SK-N-SH treated with all-trans-retinoic acid at 6 μM for 48 hours (cell line): ENCODE measurements at regions not wholly inside any gene's neighbourhood (a gene's known extent, or its start where the extent isn't known, plus 50 kb on each side); places are given as distances from the start of the nearest gene placed in this dataset.

Source experiments
- ATAC-seq: fragments of 200-7000 bp; cut with Tn5 transposase; 3 replicates; pipeline ENCODE4 v1.9.1; 2020; ENCODE audit warnings: mild to moderate bottlenecking, moderate library complexity
- ARNTL ChIP-seq: fragments of 450-650 bp; formaldehyde crosslinking; IDR thresholded peaks from 2 replicates; pipeline ENCODE4 v1.5.0; 2020; ENCODE audit warnings: low read depth, mild to moderate bottlenecking, moderate library complexity, borderline replicate concordance
- BACH2 ChIP-seq: fragments of 250-450 bp; sonication (Bioruptor Pico); IDR thresholded peaks from 2 replicates; pipeline ENCODE4 v1.9.0; 2021; ENCODE audit warnings: mild to moderate bottlenecking, borderline replicate concordance
- CREB5 ChIP-seq: fragments of 250-450 bp; sonication (Bioruptor Pico); IDR thresholded peaks from 2 replicates; pipeline ENCODE4 v1.5.1; 2020; ENCODE audit warnings: low read depth, mild to moderate bottlenecking, moderate library complexity
- CSDC2 ChIP-seq: fragments of 250-450 bp; sonication (Bioruptor Pico); IDR thresholded peaks from 2 replicates; pipeline ENCODE4 v1.5.0; 2020; ENCODE audit warnings: mild to moderate bottlenecking, moderate library complexity
- CSRNP3 ChIP-seq: fragments of 250-450 bp; sonication (Bioruptor Pico); IDR thresholded peaks from 2 replicates; pipeline ENCODE4 v1.5.1; 2021; ENCODE audit warnings: mild to moderate bottlenecking, moderate library complexity
- ESRRG ChIP-seq: fragments of 250-450 bp; sonication (Bioruptor Pico); IDR thresholded peaks from 2 replicates; pipeline ENCODE4 v1.6.1; 2021; ENCODE audit warnings: mild to moderate bottlenecking
- ISL1 ChIP-seq: fragments of 250-450 bp; sonication (Bioruptor Pico); IDR thresholded peaks from 2 replicates; pipeline ENCODE4 v2.1.2; 2022; ENCODE audit warnings: mild to moderate bottlenecking, moderate library complexity
- OSR1 ChIP-seq: fragments of 250-450 bp; sonication (Bioruptor Pico); IDR thresholded peaks from 2 replicates; pipeline ENCODE4 v1.8.0; 2022; ENCODE audit warnings: moderate library complexity, mild to moderate bottlenecking, inconsistent platforms
- PATZ1 ChIP-seq: fragments of 250-450 bp; sonication (Bioruptor Pico); IDR thresholded peaks from 2 replicates; pipeline ENCODE4 v1.8.0; 2020; ENCODE audit warnings: mild to moderate bottlenecking, moderate library complexity, borderline replicate concordance
- PPARA ChIP-seq: fragments of 250-450 bp; sonication (Bioruptor Pico); IDR thresholded peaks from 2 replicates; pipeline ENCODE4 v1.5.0; 2020; ENCODE audit warnings: mild to moderate bottlenecking, borderline replicate concordance
- RARB ChIP-seq: fragments of 250-450 bp; sonication (Bioruptor Pico); IDR thresholded peaks from 2 replicates; pipeline ENCODE4 v1.8.0; 2021; ENCODE audit warnings: mild to moderate bottlenecking, moderate library complexity
- SNAI2 ChIP-seq: fragments of 250-450 bp; sonication (Bioruptor Pico); IDR thresholded peaks from 2 replicates; pipeline ENCODE4 v1.5.0; 2020; ENCODE audit warnings: mild to moderate bottlenecking, moderate library complexity
- TCF4 ChIP-seq: fragments of 250-450 bp; sonication (Bioruptor Pico); IDR thresholded peaks from 2 replicates; pipeline ENCODE4 v1.8.0; 2021; ENCODE audit warnings: mild to moderate bottlenecking, moderate library complexity, borderline replicate concordance
- TOX ChIP-seq: fragments of 250-450 bp; sonication (Bioruptor Pico); IDR thresholded peaks from 2 replicates; pipeline ENCODE4 v1.8.0; 2021; ENCODE audit warnings: mild to moderate bottlenecking, moderate library complexity, borderline replicate concordance
- ZFP3 ChIP-seq: fragments of 250-450 bp; sonication (Bioruptor Pico); IDR thresholded peaks from 2 replicates; pipeline ENCODE4 v1.5.0; 2020; ENCODE audit warnings: mild to moderate bottlenecking, moderate library complexity
- ZFP30 ChIP-seq: fragments of 450-650 bp; formaldehyde crosslinking; IDR thresholded peaks from 2 replicates; pipeline ENCODE4 v1.5.0; 2022; ENCODE audit warnings: mild to moderate bottlenecking, moderate library complexity
- ZNF565 ChIP-seq: fragments of 450-650 bp; formaldehyde crosslinking; conservative IDR thresholded peaks from 2 replicates; pipeline ENCODE4 v1.5.0; 2020; ENCODE audit warnings: low read depth, mild to moderate bottlenecking, moderate library complexity
- ZNF70 ChIP-seq: fragments of 450-650 bp; formaldehyde crosslinking; IDR thresholded peaks from 2 replicates; pipeline ENCODE4 v1.5.0; 2020; ENCODE audit warnings: mild to moderate bottlenecking, moderate library complexity
- ZNF8 ChIP-seq: fragments of 450-650 bp; formaldehyde crosslinking; IDR thresholded peaks from 2 replicates; pipeline ENCODE4 v1.5.0; 2020; ENCODE audit warnings: mild to moderate bottlenecking, moderate library complexity
- TF ChIP-seq, protein P1 (sequence below): fragments of 250-450 bp; sonication (Bioruptor Pico); IDR thresholded peaks from 2 replicates; pipeline ENCODE4 v1.5.0; 2020; ENCODE audit warnings: mild to moderate bottlenecking, moderate library complexity
- TF ChIP-seq, protein P2 (sequence below): fragments of 250-450 bp; sonication (Bioruptor Pico); IDR thresholded peaks from 2 replicates; pipeline ENCODE4 v1.8.0; 2021; ENCODE audit warnings: low read depth, mild to moderate bottlenecking, moderate library complexity, borderline replicate concordance

DNA sequence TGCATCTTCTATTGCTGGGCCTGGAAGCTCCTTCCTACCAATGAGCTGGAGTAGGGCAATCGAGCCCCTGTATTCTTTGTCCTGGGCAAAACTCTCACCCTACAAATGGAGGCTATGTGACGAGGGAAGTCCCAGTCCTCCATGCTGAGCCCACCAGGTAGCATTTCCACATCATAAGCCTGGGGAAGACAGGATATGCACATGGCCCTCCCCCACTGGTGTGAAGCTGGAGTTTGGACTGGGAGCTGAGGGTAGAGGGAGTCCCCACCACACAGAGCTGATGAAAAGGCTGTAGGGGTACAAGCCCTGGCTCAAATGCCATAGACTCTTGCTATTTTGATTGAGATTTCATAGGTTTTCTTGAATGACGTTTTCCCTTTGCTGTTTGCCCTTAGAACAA, 99.5 kb upstream of the FOXC1 start:
- ATAC-seq = no peak

GRCh38 chr6:1513215-1513780, 96.4 kb upstream of the FOXC1 start:
- no peak for ATAC-seq

More for the DNA sequence above, 99.5 kb upstream of the FOXC1 start:
- TF ChIP-seq PATZ1 (CRISPR knock-in tag) (no peak), ZNF70 (CRISPR knock-in tag) (no peak), ZFP30 (CRISPR knock-in tag) (no peak), SNAI2 (CRISPR knock-in tag) (no peak), ZNF8 (CRISPR knock-in tag) (no peak), CSRNP3 (CRISPR knock-in tag) (no peak), TOX (CRISPR knock-in tag) (no peak), OSR1 (CRISPR knock-in tag) (no peak), ESRRG (CRISPR knock-in tag) (no peak), ZNF565 (no peak), PPARA (CRISPR knock-in tag) (no peak), BACH2 (CRISPR knock-in tag) (no peak), CSDC2 (CRISPR knock-in tag) (no peak), TCF4 (CRISPR knock-in tag) (no peak), ISL1 (CRISPR knock-in tag) (no peak), RARB (CRISPR knock-in tag) (no peak)
- TF ChIP-seq, protein P1, sequence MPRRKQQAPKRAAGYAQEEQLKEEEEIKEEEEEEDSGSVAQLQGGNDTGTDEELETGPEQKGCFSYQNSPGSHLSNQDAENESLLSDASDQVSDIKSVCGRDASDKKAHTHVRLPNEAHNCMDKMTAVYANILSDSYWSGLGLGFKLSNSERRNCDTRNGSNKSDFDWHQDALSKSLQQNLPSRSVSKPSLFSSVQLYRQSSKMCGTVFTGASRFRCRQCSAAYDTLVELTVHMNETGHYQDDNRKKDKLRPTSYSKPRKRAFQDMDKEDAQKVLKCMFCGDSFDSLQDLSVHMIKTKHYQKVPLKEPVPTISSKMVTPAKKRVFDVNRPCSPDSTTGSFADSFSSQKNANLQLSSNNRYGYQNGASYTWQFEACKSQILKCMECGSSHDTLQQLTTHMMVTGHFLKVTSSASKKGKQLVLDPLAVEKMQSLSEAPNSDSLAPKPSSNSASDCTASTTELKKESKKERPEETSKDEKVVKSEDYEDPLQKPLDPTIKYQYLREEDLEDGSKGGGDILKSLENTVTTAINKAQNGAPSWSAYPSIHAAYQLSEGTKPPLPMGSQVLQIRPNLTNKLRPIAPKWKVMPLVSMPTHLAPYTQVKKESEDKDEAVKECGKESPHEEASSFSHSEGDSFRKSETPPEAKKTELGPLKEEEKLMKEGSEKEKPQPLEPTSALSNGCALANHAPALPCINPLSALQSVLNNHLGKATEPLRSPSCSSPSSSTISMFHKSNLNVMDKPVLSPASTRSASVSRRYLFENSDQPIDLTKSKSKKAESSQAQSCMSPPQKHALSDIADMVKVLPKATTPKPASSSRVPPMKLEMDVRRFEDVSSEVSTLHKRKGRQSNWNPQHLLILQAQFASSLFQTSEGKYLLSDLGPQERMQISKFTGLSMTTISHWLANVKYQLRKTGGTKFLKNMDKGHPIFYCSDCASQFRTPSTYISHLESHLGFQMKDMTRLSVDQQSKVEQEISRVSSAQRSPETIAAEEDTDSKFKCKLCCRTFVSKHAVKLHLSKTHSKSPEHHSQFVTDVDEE (CRISPR knock-in tag) = no peak

More at GRCh38 chr6:1513215-1513780, 96.4 kb upstream of the FOXC1 start:
- TF ChIP-seq TCF4 (CRISPR knock-in tag) (no peak), TOX (CRISPR knock-in tag) (no peak), PPARA (CRISPR knock-in tag) (no peak), SNAI2 (CRISPR knock-in tag) (no peak), ZFP3 (CRISPR knock-in tag) (no peak), CREB5 (no peak), ARNTL (no peak), PATZ1 (CRISPR knock-in tag) (no peak), OSR1 (CRISPR knock-in tag) (no peak), RARB (CRISPR knock-in tag) (no peak)
- TF ChIP-seq, protein P2, sequence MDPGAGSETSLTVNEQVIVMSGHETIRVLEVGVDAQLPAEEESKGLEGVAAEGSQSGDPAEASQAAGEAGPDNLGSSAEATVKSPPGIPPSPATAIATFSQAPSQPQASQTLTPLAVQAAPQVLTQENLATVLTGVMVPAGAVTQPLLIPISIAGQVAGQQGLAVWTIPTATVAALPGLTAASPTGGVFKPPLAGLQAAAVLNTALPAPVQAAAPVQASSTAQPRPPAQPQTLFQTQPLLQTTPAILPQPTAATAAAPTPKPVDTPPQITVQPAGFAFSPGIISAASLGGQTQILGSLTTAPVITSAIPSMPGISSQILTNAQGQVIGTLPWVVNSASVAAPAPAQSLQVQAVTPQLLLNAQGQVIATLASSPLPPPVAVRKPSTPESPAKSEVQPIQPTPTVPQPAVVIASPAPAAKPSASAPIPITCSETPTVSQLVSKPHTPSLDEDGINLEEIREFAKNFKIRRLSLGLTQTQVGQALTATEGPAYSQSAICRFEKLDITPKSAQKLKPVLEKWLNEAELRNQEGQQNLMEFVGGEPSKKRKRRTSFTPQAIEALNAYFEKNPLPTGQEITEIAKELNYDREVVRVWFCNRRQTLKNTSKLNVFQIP = no peak
- TF ChIP-seq, protein P1 (CRISPR knock-in tag) = no peak
